ENCODE measurements at regions not wholly inside any gene's neighbourhood (a gene's known extent, or its start where the extent isn't known, plus 50 kb on each side); places are given as distances from the start of the nearest gene placed in this dataset.

DNA sequence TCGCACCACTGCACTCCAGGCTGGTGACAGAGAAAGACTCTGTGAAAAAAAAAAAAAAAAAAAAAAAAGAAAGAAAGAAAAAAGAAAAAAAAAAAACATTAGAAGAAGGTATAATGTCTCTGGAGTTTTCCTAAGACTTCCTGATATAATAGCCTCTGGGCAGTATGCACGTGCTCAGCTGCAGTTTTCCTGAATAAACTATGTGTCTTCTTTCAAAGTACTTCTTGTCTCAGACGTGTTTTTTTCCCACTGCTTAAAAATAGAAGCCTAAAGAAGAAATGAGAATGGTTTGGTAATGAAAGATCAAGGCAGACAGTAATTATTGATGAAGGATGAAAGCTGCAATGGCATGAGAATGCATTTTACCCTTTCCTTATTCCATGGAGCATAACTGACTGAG, 148.1 kb upstream of the TRPC7 start:
- TF ChIP-seq, protein P1, sequence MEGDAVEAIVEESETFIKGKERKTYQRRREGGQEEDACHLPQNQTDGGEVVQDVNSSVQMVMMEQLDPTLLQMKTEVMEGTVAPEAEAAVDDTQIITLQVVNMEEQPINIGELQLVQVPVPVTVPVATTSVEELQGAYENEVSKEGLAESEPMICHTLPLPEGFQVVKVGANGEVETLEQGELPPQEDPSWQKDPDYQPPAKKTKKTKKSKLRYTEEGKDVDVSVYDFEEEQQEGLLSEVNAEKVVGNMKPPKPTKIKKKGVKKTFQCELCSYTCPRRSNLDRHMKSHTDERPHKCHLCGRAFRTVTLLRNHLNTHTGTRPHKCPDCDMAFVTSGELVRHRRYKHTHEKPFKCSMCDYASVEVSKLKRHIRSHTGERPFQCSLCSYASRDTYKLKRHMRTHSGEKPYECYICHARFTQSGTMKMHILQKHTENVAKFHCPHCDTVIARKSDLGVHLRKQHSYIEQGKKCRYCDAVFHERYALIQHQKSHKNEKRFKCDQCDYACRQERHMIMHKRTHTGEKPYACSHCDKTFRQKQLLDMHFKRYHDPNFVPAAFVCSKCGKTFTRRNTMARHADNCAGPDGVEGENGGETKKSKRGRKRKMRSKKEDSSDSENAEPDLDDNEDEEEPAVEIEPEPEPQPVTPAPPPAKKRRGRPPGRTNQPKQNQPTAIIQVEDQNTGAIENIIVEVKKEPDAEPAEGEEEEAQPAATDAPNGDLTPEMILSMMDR (IDR thresholded peaks at IDR 0.05 in 4 of 5, conservative IDR thresholded peaks at IDR 0.05 in 1 of 5): no peak
- no peak for TF ChIP-seq POLR2A (IDR thresholded peaks at IDR 0.05)
